Epithelial cell of esophagus (primary cell): ENCODE measurements at regions not wholly inside any gene's neighbourhood (a gene's known extent, or its start where the extent isn't known, plus 50 kb on each side); places are given as distances from the start of the nearest gene placed in this dataset.

ENCODE experiments used
- DNase-seq: peaks from one replicate; pipeline ENCODE4 v3.0.0; 2010; ENCODE audit warnings: low read depth
- H3K4me3 ChIP-seq: 2 replicates; pipeline ENCODE4 v1.5.1; 2011; ENCODE audit warnings: mild to moderate bottlenecking, low read length, control low read depth
- CTCF ChIP-seq: IDR thresholded peaks from 2 replicates; pipeline ENCODE4 v1.5.1; 2011; ENCODE audit warnings: low read depth, mild to moderate bottlenecking, low read length, control low read depth, inconsistent platforms; ENCODE audit not compliant: insufficient read depth; ENCODE audit errors: missing control alignments

DNA sequence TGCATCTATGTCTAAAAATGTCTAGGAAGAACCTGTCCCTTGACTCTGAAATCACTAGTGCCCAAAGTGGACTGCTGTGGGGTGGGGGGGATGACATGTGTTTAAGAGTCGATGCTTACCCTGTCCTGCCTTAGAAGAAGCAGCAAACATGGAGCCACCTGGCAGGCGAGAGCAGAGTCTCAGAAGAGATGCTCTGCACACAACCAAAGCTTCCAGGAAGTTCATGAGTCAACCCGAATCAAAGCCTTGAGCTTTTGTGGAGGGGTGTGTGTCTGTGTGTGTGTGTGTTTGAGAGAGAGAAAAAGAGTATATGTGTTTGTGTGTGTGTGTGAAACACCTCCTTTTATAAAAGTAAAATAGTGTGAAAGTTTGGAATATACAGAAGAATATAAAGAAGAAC is 269.9 kb downstream of the ALDH8A1 start:
- no peak for DNase-seq
- no peak for TF ChIP-seq CTCF
- H3K4me3 ChIP-seq: no peak overlapping the region

DNA sequence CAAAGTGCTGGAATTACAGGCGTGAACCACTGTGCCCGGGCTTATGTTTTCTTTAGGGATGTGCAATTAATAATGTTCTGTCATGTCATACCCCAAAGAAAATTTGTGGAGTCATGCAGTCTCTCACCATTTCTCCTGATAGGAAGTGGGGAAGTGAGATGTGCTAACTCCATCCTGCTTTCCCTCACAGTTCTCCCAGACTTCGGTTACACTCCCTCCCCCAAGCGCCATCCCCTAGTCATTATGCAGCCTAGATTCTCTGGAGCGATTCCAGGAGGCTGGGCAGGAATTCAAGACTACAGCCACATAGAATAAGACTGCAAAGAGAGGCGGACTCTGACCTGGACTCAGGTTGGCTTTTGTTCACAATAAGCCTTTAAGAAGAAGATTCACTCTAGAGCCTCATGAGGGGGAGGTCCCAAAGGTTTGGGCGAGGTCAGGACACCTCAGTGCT is 271.4 kb downstream of the ALDH8A1 start:
- H3K4me3 ChIP-seq: no peak overlapping the region
- TF ChIP-seq CTCF: no peak
- DNase-seq: no peak

- DNase-seq: peak; percentile 57
- no peak overlapping the region for H3K4me3 ChIP-seq
- no peak for TF ChIP-seq CTCF
Observed at GRCh38 chr6:134676307-134677281, 273.3 kb downstream of the ALDH8A1 start.

GRCh38 chr6:134675110-134676054 is 274.5 kb downstream of the ALDH8A1 start:
- H3K4me3 ChIP-seq: no peak overlapping the region
- no peak for DNase-seq
- no peak for TF ChIP-seq CTCF

DNA sequence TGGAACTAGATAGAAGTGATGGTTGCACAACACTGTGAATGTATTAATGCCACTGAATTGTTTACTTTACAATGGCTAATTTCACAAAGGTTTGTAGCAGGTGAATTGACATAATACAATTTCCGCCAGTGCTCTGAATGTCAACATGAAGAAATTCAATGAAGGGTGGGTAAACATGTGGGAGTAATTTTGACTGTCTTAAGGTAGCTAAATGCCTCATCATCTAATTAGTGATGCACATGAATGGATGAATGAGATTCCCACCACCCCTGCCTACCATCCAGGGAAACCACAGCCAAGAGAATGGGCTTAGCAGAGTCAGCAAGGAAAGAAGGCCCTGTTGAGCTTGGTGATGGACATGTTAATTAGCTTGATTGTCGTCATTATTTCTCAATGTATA is 275.3 kb downstream of the ALDH8A1 start:
- DNase-seq: no peak
- no peak for TF ChIP-seq CTCF
- no peak overlapping the region for H3K4me3 ChIP-seq

DNA sequence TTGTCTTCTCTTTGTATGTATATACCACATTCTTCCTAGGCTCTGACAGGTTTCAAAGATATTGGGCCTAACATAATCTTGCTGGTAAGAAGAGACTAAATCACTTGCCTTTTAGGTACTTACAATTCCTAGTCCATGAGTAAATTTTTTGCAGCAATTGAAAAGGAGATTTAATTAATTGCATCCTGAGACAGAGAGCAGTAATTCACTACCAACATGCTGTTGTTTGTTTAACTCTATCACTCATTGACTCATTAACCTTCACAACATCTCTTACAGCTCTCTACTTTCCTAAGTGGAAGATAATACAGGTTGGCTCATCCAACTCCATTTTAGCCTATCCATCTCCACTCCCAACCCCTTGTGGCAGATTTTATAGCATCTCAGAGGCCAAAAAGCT is 280.4 kb downstream of the ALDH8A1 start:
- no peak for TF ChIP-seq CTCF
- no peak overlapping the region for H3K4me3 ChIP-seq
- DNase-seq: no peak
